Stimulated activated CD4-positive, alpha-beta T cell treated with anti-CD3 and anti-CD28 coated beads, TNF-alpha, amount 100 ng/mL, for 1 hour (primary cell): ENCODE measurements at regions not wholly inside any gene's neighbourhood (a gene's known extent, or its start where the extent isn't known, plus 50 kb on each side); places are given as distances from the start of the nearest gene placed in this dataset.
"Not testable (repeated sequence)": the region's sequence is repeated elsewhere in the genome, so short reads cannot be mapped to it uniquely, and the experiment has no call there.

Experiments
- DNase-seq, 3 donors: peaks; one replicate each; pipeline ENCODE4 v3.0.0-alpha.2; 2020; ENCODE audit warnings: low read depth in 3 of 3, low spot score in 1 of 3

DNA sequence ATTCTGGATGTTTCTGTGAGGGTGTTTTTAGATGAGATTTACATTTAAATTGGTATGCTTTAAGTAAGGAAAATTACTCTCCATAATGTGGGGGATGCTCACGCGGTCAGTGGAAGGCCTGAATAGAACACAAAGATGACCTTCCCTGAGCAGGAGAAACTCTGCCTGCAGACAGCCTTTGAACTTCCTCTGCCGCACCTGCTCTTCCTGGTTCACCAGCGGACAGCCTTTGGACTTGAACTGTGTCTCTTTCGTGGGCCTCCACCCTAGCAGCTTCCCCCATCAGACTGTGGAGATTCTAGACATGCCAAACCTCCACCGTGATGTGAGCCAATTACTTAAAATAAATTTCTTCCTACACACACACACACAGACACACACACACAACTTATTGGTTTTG is 210.7 kb downstream of the EFCAB11 start:
- DNase-seq = no peak

DNA sequence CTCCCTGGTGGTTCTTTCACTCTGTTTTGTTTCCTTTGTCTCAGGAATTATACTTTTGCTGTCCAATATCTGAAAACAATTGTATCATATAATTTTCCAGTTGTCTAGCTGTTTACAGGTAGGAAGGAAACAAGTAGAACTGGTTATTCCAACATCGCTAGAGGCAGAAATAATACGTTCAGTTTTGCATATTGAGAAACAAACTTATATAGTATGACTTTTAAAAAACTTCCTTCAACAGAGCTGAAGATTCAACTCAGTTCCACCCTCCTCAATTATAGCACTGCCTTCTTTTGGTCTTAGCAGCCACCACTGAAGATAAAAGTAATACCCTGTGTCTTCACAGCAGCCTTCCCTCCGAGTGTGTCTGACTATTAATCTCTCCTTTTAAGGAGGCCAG is 214.3 kb downstream of the EFCAB11 start:
- no peak for DNase-seq

DNA sequence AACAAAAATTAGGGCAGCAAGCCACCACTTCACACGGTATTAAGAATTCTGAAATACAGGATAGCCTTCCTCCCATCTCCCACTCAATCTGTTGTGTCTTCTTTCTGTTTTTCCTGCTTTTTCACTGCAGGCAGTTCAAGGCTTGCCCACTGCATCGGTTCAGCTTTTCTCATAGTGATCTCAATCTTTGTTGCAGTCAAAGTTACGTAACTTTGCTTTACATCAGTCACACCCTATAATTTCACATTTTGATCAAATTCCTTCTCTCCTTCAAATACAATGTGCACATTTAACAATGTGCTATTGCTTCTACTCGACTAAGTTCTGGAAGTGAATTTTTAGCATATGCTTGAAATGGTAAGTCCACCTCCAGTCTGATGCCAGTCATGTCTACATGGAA is 217.6 kb downstream of the EFCAB11 start:
- DNase-seq = no peak

DNA sequence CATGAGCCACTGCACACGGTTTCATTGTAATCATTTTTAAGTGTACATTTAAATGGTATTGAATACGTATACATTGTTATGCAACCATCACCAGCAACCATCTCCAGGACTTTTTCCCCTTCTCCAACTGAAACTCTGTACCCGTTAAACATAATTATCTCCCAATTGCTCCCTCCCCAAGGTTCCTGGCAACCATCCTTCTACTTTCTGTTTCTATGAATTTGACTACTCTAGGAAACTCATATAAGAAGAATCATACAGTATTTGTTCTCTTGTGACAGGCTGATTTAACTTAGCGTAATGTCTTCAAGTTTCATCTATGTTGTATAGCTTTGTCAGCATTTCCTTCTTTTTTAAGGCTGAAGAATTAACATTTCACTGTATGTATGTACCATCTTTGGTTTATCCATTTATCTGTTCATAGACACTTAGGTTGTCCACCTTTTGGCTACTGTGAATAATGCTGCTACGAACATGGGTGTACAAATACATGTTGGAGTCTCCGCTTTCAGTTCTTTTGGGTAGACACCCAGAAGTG is 223.1 kb downstream of the EFCAB11 start:
- DNase-seq = no peak

DNA sequence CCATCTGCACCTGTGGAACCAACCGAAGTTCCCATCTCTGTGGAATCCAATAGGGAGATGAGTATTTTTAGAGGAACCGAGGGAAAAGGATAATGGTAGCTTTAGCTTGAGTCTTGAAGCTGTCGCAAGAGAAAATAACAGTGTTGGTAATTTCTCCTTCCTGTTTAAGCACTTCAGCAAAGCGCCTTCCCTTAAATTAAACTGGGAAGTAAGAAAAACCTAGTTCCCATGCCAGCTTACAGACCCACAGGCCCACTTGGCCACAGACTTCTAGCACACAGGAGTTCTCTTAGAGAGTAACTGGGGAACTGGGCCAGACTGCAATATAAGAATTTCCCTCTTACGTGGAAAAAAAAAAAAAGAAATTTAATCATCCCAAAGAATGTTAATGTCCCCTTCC is 223.8 kb downstream of the EFCAB11 start:
- no peak for DNase-seq

DNA sequence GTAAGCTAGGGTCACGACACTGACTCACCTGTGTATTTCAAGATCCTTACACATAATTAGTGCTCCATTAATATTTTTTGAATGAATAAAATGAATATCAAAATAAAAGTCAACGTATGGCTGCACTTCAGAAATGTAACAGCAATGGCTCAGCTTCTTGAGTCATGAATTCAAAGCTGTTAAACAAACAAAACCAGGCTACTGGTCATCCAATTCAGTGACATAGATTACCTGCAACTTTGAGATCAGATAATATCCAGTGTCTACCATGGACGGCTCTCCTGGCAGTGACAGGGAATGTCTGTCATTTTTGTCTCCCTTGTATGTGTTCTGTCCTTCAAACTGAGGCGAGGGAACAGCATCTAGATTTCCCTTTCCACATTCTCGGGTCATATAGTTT is 225.6 kb downstream of the EFCAB11 start:
- no peak for DNase-seq

DNA sequence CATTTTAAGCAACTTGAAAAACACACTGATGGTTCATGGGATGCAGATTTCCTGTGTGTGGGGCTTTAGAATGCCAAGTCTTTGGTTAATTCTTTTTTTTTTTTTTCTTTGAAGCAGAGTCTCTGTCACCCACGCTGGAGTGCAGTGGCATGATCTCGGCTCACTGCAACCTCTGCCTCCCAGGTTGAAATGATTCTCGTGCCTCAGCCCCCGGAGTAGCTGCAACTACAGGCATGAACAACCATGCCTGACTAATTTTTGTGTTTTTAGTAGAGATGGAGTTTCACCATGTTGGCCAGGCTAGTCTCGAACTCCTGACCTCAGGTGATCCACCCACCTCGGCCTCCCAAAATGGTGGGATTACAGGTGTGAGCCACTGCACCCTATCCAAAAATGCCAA is 228.3 kb downstream of the EFCAB11 start:
- not testable (repeated sequence) for DNase-seq

DNA sequence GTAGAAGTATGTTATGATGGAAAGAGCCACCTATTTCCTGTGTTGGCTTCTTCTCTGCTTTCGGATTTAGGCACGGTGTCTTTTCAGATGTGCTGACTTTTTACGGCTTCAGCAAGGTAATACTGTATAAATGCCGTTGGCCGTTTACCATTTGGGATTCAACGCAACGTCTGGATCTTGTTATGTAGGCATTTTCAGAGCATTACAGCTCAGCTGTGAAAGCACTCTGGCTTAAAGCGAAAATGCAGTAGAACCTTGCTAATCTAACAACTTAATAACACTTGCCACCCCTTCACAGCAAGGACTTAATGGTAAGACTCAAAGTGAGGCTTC is 229.9 kb downstream of the EFCAB11 start:
- no peak for DNase-seq

DNA sequence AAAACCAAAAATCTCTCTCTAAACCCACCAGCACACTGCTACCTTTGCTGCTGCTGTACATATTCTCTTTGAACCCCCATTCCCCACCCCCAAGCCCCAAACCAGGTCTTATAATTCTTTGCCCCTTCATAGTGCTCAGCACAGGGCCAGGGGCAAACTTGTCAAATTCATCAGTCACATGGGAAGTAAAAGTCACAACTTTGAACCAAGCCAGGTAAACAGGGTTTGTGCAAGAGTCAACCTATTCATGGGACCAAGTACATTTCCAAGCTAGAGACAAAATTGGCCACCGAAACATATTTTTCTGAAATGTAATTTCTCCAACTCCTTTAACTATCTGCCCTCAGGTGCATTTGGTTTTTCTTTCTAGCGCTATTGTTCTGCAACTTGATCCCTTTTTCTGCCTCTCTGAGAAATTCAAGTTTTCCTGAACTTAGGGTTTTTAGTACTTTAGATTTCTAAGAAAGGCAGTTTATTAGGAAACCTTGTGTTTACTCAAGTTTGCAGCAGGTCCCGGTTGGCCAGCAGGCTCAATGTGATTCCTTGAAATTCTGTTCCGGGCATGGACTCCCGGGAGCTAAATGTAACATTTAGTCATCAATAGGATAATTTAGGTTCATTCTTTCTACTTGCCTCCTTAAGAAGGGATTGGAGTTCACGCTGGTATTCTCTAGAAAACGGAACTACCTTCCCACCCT is 230.5 kb downstream of the EFCAB11 start:
- DNase-seq = no peak

DNA sequence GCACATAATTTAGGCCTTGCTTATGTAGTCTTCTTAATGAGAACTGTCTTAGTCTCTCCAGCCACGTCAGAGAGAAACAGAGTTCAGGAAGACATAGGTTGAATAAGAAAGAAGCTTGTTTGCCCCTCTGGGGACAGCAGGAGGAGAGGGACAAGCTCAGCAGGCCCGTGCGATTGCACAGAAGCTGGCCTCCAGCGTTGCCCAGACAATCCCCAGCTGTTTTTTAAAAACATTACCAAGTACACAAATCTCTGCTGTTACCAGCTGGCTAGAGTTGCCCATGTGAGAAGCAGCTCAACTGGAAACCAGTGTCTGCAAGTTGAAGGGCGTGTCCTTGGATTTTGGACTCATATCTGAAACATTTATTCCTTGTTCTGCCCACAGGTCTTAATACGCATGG is 232.6 kb downstream of the EFCAB11 start:
- DNase-seq = no peak

DNA sequence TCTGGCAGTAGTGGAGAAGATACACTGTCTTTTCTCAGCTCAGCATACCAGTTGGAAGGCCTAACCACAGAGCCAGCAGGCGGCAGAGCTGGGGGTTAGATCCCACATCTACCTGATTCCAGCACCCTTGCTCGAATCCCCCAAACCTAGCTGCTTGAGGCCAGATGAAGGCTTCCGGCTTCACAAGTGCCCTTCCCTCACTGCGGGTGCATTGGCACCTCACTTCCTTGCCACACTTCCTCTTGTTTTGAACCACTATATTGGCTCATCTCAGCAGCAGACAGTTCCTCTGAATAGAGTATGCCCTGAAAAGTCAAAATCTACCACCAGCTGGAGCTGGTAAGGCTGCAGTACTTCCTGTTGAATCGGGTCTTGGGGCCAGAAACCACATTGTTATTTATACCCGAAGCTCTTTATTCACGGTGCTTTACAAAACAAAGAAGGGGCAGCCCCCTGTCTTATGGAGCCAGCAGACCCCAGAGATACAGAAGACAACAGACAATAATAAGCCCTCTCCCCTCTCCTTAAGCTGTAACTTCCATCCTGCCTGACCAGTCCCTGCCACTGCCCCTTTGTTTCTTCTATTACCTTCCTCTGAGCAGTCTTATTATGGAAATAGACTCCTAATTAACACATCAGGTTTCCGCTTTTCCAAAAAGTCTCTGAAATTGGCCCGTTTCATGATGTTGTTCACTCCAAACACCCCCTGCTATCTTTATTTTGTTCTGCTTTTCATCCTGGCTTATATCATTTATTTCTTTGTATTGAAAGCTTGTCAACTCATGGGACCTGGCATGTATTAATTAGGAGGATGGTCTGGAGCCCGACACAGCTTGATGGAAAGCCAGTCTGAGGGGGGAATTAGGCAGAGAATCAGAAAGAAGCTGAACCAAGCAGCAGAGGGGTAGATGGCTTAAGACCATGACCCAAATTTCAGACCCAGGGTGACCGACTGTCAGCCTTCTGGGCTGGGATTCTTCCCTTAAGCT is 233.5 kb downstream of the EFCAB11 start:
- peak in 2 of 3 donors; percentile 44 to 46 for DNase-seq

DNA sequence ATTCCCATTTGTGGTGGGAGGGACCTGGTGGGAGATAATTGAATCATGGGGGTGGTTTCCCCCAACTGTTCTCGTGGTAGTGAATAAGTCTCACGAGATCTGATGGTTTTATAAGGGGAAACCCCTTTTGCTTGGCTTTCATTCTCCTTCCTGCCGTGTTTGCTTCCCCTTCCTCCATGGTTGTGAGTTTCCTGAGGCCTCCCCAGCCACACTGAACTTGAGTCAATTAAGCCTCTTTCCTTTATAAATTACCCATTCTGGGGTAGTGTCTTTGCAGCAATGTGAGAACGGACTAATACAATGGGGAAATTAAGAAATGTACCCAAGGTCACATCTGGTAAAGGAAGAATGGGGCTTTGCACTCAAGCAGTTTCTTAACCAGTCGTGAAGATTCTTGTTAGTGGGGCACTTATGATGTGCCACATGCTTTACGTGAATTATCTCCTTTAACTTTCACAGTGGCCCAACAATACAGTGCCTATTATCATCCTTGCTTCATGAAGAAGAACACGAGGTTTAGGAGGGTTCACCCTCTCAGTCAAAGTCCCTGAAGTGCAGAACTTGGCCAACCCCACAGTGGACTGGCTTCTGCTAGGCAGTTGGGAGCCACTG is 234.3 kb downstream of the EFCAB11 start:
- DNase-seq = no peak

DNA sequence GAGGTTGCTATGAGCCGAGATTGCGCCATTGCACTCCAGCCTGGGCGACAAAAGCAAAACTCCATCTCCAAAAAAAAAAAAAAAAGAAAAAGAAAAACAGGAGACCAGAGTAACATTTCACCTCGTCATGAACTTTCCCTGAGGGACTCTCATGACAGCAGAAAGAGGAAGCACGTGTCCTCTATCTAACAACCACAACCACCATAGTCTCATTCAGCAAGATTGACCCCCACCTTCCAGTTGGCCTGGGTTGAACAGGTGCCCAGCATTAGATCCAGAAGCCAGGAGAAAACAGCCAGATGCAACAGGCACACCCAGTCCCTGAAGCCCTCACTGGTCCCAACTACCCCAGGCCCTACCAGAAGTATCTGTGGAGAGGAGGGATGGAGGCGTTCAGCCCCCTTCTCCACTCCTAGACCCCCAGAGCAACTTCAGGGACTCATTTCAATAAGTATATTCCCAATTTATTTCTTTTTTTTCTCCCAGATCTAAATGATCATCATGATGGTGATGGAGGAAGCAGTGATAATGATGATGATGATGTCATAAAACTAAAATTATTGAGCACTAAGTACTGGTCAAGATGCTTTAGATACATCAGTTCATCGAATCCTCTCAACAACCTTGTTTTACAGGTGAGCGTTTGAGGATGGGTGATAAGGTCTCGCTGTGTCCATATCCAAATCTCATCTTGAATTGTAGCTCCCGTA is 235.0 kb downstream of the EFCAB11 start:
- no peak for DNase-seq

DNA sequence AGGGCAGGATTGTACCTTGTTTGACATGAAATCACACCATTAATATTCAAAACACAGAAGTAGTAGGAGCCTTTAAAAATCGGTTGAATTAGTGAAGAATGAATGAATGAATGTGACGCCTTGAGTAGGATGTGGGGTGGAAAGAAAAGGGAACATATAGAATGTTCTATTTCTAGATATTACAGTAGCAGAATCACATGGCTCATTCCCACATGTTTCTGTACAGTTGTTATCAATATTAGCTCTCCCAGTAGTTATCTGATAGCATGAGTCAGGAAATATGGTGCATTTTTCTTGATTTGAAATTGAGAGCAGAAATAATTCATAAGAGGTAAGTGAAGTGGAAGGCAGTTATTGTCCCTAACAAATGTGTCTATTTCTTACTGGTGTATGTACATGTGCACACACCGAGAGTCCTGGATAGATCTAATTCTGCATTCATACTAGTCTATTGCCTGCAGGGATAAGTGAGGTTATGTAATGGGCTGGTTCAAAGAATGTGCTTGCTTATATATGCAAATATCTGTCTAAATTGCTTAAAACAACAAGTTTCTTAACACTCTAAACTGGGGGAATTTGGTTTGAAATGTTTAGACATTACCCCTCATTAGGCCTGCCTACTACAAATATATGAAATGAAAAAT is 245.4 kb downstream of the EFCAB11 start:
- no peak for DNase-seq

DNA sequence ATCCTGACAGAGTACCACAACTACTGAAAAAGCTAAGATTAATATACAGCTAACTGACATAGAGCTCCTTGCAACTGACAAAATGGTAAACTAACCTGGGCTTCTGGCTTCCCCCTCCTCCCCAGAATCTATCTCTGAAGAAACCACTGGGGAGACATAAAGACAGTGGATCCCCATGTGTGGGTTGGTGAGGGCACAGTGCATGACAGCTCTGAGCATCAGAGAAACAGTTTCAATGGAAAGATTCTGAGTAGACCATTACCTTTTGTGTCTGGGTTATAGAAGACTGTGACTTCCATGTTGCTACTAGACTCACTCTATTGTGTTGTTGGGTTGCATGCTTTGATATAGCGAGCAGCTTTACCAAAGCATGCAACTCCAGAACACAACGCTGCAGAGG is 247.4 kb downstream of the EFCAB11 start:
- DNase-seq = no peak

DNA sequence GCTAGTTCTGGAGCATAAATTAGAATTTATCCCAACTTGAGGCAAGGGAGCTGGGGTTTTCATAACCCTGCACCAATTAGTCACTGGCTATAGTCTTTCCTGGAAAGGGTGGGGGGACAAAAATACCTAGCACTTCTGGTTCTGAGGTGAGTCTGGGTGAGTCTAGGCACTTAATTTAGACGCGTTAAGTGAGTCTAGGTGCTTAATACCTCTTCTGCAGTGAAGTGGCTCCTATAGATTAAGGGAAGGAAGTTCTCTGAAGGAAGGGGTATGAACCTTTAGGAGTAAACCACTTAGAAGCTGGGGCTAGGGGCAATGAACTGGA is 251.7 kb downstream of the EFCAB11 start:
- DNase-seq = no peak

DNA sequence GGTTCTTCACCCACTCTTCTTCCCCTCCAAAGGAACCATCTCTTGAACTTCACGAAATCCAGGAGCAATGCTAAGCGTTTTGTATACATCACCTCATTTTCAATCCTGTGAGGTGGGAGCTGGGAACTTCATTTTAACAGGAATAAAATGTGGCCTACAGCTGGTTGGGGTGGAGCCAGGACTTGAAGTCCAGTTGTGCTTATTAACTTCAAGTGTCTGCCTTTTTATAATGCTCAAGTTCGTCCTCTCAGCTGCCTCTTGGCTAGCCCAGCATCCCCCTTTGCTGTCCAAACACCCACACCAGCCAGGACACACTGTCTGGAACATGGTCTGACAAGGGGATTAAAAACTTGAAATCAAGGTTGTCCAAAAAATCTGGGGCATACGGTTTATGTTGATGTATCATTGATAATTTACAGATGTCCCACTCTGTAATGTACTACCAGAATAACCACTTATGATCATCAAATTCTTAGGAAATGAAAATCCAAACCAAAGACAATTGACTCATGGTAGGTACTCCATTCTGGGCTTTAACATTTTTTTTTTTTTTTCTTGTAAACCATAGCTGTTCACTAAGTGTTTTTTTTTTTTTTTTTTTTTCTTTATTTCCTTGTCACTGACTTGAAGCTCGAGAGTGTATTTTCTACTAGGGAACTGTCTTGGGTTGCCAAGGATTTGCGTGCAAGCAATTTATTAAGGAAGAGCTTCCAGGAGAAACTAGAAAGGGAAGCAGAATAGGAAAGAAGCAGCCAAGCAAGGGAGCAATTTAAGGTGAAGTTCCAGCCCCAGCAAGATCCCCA is 252.3 kb downstream of the EFCAB11 start:
- DNase-seq = no peak

DNA sequence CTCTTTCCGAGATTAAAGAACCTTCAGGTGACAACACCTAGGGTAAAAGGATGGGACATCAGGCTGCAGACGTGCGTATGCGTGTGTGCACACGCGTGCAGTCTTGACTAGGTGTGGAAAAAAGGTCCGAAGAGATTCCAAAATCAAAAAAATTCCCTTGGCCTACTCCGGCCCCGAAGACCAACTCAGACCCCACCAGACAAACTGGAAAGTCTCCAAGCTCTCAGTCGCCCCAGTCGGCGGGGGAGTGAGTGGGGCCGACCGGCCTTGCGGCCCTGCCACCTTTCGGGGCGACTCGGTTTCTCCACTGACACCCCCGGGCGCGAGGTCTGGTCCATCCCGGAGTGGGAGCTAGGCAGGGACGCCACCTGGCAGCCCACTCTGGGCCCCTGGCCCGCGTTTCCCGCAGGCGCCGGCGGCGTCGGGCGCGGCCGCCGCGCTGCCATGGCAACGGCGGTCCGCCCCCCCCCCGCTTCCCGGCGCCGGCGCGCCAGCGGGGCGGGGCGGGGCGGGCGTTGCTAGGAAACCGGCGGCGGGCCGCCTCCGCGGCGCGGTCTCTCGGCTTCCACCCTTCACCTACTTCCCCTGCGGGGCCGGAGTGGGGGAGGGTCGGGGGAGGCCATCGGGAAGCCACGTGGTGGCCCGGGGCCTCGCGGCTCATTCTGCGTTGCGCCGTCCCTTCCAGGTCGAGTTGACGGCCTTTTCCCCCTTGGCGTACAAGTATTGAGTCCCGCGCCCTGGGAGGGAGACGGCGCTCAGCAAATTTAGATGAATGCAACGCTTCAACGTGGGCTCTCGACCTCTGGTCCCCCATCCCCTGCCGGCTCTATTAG is 253.1 kb downstream of the EFCAB11 start:
- DNase-seq = peak; percentile 54 to 80 (median 74)

DNA sequence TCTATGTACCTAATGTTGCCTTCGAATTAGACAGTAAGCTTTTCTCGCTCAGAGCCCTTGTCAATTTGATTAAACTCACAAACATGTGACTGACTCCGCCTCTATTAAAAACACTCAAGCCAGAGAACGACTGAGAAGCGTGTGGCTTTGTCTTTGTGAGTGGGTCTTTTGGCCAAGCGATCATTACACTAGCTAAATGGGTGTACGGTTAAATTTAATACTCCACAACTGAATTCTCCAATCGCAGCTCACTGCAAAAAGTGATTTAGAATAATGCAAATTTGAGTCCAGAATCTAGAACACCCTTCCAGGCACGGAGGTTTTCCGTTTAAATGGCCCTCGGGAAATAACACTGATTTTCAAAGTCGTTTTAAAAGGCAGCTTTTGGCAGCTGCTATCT is 253.7 kb downstream of the EFCAB11 start:
- no peak for DNase-seq
